Epithelial cell of prostate (primary cell): ENCODE measurements at regions not wholly inside any gene's neighbourhood (a gene's known extent, or its start where the extent isn't known, plus 50 kb on each side); places are given as distances from the start of the nearest gene placed in this dataset.
"Not testable (repeated sequence)": the region's sequence is repeated elsewhere in the genome, so short reads cannot be mapped to it uniquely, and the experiment has no call there.

Experiments
- DNase-seq: peaks from one replicate; pipeline ENCODE4 v3.0.0-alpha.2; 2011; ENCODE audit warnings: low read depth, low spot score
- H3K27ac ChIP-seq: fragments of 450-650 bp; 2 replicates; pipeline ENCODE4 v1.5.1; 2017; ENCODE audit warnings: mild to moderate bottlenecking

DNA sequence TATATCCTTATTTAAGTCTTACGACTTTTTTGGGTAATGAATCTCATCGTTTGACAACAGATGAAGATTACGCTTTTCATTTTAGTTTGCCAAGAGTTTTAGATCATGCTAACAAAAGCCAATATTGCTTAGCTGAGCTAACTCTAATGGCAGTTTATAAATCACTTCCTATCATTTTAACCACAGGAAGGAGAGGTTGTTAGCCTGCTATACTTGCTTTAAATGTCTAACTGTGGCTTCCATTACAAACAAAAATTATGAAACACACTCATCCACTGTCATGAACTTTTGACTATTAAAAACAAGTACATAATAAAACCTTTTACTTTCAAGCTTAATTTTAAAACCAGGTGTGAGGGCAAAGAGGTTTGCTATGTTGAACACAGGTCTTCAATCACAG, 53.7 kb upstream of the ANKH start:
- DNase-seq, result no peak
- H3K27ac ChIP-seq, result peak overlapping the region; percentile 42

DNA sequence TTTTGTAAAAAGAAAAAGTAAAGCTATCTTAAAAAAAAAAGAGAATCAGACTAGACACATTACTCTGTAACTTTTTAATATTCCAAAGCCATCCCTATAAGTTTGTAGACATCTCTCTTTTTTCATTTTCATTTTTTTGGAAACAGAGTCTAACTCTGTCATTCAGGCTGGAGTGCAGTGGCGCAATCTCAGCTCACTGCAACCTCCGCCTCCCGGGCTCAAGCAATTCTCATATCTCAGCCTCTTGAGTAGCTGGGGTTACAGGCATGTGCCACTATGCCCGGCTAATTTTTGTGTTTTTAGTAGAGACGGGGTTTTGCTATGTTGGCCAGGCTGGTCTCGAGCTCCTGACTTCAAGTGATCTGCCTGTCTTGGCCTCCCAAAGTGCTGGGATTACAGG, 51.4 kb upstream of the ANKH start:
- DNase-seq, H3K27ac ChIP-seq: not testable (repeated sequence)

DNA sequence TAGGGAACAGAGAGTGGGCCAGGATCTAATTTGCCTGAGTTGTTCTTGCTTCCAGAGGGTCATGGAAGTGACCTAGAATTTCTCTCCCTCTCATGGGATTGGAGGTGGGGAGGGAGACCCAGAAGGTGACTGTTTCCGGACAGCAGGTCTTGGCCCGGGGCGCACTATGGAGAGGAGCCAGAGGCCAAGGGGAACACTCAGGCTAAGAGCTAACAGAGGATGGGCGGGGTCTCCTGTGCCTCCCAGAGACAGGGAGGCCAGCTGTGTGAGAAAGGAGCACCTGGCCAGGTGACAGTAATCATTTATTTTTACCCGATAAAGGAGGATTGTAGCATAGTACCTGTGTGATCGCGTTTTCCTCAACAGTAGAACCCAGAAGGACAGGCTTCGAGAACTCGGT, 50.9 kb upstream of the ANKH start:
- H3K27ac ChIP-seq, result no peak overlapping the region
- DNase-seq, result no peak
